ENCODE measurements at regions not wholly inside any gene's neighbourhood (a gene's known extent, or its start where the extent isn't known, plus 50 kb on each side); places are given as distances from the start of the nearest gene placed in this dataset.

DNA sequence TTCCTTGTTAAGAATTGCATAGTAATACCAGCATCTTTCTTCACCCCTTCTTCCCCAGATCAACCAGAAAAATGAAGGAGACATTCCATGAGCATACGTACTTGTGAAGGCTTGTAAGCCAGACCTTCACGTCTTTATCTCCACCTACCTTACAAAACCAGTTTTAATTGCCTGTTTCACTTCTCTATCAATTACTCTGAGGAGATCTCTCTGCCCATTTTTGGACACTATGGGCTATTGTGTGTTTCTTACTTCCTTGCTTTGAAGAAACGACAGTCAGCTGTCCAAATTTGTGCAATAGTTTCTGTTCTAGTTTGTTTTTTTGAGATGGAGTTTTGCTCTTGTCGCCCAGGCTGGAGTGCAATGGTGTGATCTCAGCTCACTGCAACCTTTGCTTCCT, 349.7 kb upstream of the MBL2 start:
- Mint-ChIP-seq H3K4me3 (peak overlapping the region in 1 of 2 donors; percentile 76), H3K27me3 (ENCODE audit: low read depth in 3 of 3) (peaks cover 0 to 2% (median 0%) of the 10 kb centered on the region in 3 donors), H3K9me3 (peaks cover 0 to 8% (median 0%) of the 10 kb centered on the region in 7 donors), H3K36me3 (no peaks in the 10 kb centered on the region), H3K27ac (peak overlapping the region in 4 of 7 donors; percentile 1 to 65 (median 12)), H3K4me1 (peaks cover 24% of the 10 kb centered on the region)
- Histone ChIP-seq H3K27me3 (ENCODE audit: control insufficient read depth in 2 of 2, insufficient read depth in 2 of 2, low read length in 2 of 2) (no peaks in the 10 kb centered on the region), H4K20me1 (ENCODE audit: insufficient read depth, low read length) (no peaks in the 10 kb centered on the region), H3K9me3 (replicated peaks in 1 of 2; ENCODE audit: control insufficient read depth in 1 of 2, insufficient read depth in 1 of 2, low read length in 2 of 2) (no peaks in the 10 kb centered on the region), H3K36me3 (replicated peaks in 1 of 2; ENCODE audit: control insufficient read depth in 1 of 2, insufficient read depth in 2 of 2, low read length in 2 of 2) (no peaks in the 10 kb centered on the region), H3K27ac (ENCODE audit: low read depth in 1 of 2, low read length in 2 of 2) (peak overlapping the region; percentile 6 to 41), H3K4me2 (replicated peaks; ENCODE audit: extremely low read depth, low read length, poor library complexity, severe bottlenecking) (peak overlapping the region; percentile 46), H3K4me3 (replicated peaks in 1 of 3; ENCODE audit: low read depth in 2 of 3, low read length in 3 of 3) (peak overlapping the region in 1 of 3 experiments; percentile 15), H3K4me1 (ENCODE audit: control insufficient read depth in 1 of 2, insufficient read depth in 2 of 2, low read length in 2 of 2) (peaks cover 16 to 18% of the 10 kb centered on the region in 2 donors), H3K9ac (ENCODE audit: insufficient read depth, low read length, poor library complexity, severe bottlenecking) (no peak overlapping the region), H2AFZ (ENCODE audit: insufficient read depth, low read depth, low read length, poor library complexity, severe bottlenecking) (peak overlapping the region; percentile 9), H3K79me2 (ENCODE audit: insufficient read depth, low read length) (no peaks in the 10 kb centered on the region)
- 31% methylated on average over 2 of the region's 4 CpGs for WGBS (ENCODE audit: insufficient coverage)
- intact Hi-C loops (cut with micrococcal nuclease), result no loop called here
- DNase-seq, result peak; percentile 0 to 11 (median 2)
- TF ChIP-seq, protein P1, sequence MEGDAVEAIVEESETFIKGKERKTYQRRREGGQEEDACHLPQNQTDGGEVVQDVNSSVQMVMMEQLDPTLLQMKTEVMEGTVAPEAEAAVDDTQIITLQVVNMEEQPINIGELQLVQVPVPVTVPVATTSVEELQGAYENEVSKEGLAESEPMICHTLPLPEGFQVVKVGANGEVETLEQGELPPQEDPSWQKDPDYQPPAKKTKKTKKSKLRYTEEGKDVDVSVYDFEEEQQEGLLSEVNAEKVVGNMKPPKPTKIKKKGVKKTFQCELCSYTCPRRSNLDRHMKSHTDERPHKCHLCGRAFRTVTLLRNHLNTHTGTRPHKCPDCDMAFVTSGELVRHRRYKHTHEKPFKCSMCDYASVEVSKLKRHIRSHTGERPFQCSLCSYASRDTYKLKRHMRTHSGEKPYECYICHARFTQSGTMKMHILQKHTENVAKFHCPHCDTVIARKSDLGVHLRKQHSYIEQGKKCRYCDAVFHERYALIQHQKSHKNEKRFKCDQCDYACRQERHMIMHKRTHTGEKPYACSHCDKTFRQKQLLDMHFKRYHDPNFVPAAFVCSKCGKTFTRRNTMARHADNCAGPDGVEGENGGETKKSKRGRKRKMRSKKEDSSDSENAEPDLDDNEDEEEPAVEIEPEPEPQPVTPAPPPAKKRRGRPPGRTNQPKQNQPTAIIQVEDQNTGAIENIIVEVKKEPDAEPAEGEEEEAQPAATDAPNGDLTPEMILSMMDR (IDR thresholded peaks at IDR 0.05), result no peak

DNA sequence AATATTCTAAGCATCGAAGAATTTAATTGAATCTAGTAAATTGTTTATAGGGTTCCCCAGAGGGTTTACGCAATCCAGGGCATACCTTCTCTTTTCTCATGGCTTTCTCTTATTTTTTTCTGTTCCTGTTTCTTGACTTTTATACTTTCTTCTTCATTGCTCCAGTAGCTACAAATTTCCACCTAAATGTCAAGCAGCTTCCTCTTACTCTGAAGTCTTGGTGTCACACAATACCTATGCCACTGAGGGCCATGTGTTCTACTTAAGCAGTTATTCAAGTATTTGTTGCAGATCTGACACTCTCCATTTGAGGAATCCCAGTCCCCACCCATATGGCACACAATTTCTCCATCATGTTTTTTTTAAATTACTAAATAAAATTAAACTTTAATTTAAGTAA, 343.1 kb upstream of the MBL2 start:
- no peaks in the 10 kb centered on the region for H3K36me3 ChIP-seq (replicated peaks in 1 of 2; ENCODE audit: control insufficient read depth in 1 of 2, insufficient read depth in 2 of 2, low read length in 2 of 2)
- Mint-ChIP-seq H3K4me1 (peaks cover 10% of the 10 kb centered on the region), H3K36me3 (no peaks in the 10 kb centered on the region), H3K27ac (no peak overlapping the region), H3K27me3 (ENCODE audit: low read depth in 3 of 3) (peaks cover 0 to 2% (median 0%) of the 10 kb centered on the region in 3 donors), H3K4me3 (no peak overlapping the region), H3K9me3 (peaks cover 3 to 17% (median 5%) of the 10 kb centered on the region in 7 donors)
- H3K27ac ChIP-seq (ENCODE audit: low read depth in 1 of 2, low read length in 2 of 2), result no peak overlapping the region
- no peaks in the 10 kb centered on the region for H3K79me2 ChIP-seq (ENCODE audit: insufficient read depth, low read length)
- H3K4me1 ChIP-seq (ENCODE audit: control insufficient read depth in 1 of 2, insufficient read depth in 2 of 2, low read length in 2 of 2), result no peaks in the 10 kb centered on the region
- no peak overlapping the region for H3K4me3 ChIP-seq (replicated peaks in 1 of 3; ENCODE audit: low read depth in 2 of 3, low read length in 3 of 3)
- no CpG with 5 or more reads among the region's 2 CpGs for WGBS (ENCODE audit: insufficient coverage)
- no peak for DNase-seq
- H3K9ac ChIP-seq (ENCODE audit: insufficient read depth, low read length, poor library complexity, severe bottlenecking), result no peak overlapping the region
- H2AFZ ChIP-seq (ENCODE audit: insufficient read depth, low read depth, low read length, poor library complexity, severe bottlenecking), result no peak overlapping the region
- peaks cover 0 to 8% of the 10 kb centered on the region in 2 donors for H3K9me3 ChIP-seq (replicated peaks in 1 of 2; ENCODE audit: control insufficient read depth in 1 of 2, insufficient read depth in 1 of 2, low read length in 2 of 2)
- H3K4me2 ChIP-seq (replicated peaks; ENCODE audit: extremely low read depth, low read length, poor library complexity, severe bottlenecking), result no peak overlapping the region
- TF ChIP-seq, protein P1 (IDR thresholded peaks at IDR 0.05), result no peak
- intact Hi-C loops (cut with micrococcal nuclease), result no loop called here
- no peaks in the 10 kb centered on the region for H4K20me1 ChIP-seq (ENCODE audit: insufficient read depth, low read length)
- H3K27me3 ChIP-seq (ENCODE audit: control insufficient read depth in 2 of 2, insufficient read depth in 2 of 2, low read length in 2 of 2), result no peaks in the 10 kb centered on the region
